Trophoblast cell (in vitro differentiated cells and primary cell): ENCODE measurements at regions not wholly inside any gene's neighbourhood (a gene's known extent, or its start where the extent isn't known, plus 50 kb on each side); places are given as distances from the start of the nearest gene placed in this dataset.

ENCODE experiments used
- DNase-seq, 2 donors: peaks; one replicate each; pipeline ENCODE4 v3.0.0-alpha.2; 2016
- H2AFZ ChIP-seq: 2 replicates; pipeline ENCODE4 v1.6.1; 2013; ENCODE audit warnings: low read length, moderate library complexity, mild to moderate bottlenecking; ENCODE audit not compliant: insufficient read depth, poor library complexity
- H2AK5ac ChIP-seq: 2 replicates; pipeline ENCODE4 v1.6.1; 2013; ENCODE audit warnings: mild to moderate bottlenecking, low read length
- H2BK120ac ChIP-seq: 2 replicates; pipeline ENCODE4 v1.6.1; 2013; ENCODE audit warnings: low read length, mild to moderate bottlenecking, moderate library complexity; ENCODE audit not compliant: insufficient read depth, poor library complexity
- H2BK12ac ChIP-seq: 2 replicates; pipeline ENCODE4 v1.6.1; 2013; ENCODE audit warnings: mild to moderate bottlenecking, low read length, moderate library complexity
- H2BK5ac ChIP-seq: 2 replicates; pipeline ENCODE4 v1.6.1; 2013; ENCODE audit warnings: low read length, low read depth, moderate library complexity, mild to moderate bottlenecking; ENCODE audit not compliant: poor library complexity
- H3K14ac ChIP-seq: 2 replicates; pipeline ENCODE4 v1.6.1; 2013; ENCODE audit warnings: mild to moderate bottlenecking, low read length
- H3K18ac ChIP-seq: 2 replicates; pipeline ENCODE4 v1.6.1; 2013; ENCODE audit warnings: mild to moderate bottlenecking, low read length
- H3K23ac ChIP-seq: 2 replicates; pipeline ENCODE4 v1.6.1; 2013; ENCODE audit warnings: low read length
- H3K27ac ChIP-seq: 2 replicates; pipeline ENCODE4 v1.5.1; 2013; ENCODE audit warnings: low read depth, mild to moderate bottlenecking, inconsistent platforms, low read length, moderate library complexity
- H3K27me3 ChIP-seq: 2 replicates; pipeline ENCODE4 v1.6.1; 2013; ENCODE audit warnings: inconsistent platforms, mild to moderate bottlenecking, low read length, moderate library complexity; ENCODE audit not compliant: insufficient read depth
- H3K36me3 ChIP-seq, 2 experiments: 1 replicate in 1 of 2; 2 replicates in 1 of 2; pipeline ENCODE4 v1.6.1; 2013; ENCODE audit warnings: low read length in 2 of 2, mild to moderate bottlenecking in 2 of 2, moderate library complexity in 1 of 2; ENCODE audit not compliant: insufficient read depth in 2 of 2, control insufficient read depth in 1 of 2
- H3K4ac ChIP-seq: 2 replicates; pipeline ENCODE4 v1.6.1; 2013; ENCODE audit warnings: low read depth, mild to moderate bottlenecking, low read length, moderate library complexity
- H3K4me1 ChIP-seq, 2 experiments: 1 replicate in 1 of 2; 2 replicates in 1 of 2; pipeline ENCODE4 v1.6.1; 2013; ENCODE audit warnings: low read length in 2 of 2, mild to moderate bottlenecking in 2 of 2, moderate library complexity in 1 of 2; ENCODE audit not compliant: insufficient read depth in 2 of 2, control insufficient read depth in 1 of 2
- H3K4me2 ChIP-seq: 2 replicates; pipeline ENCODE4 v1.6.1; 2013; ENCODE audit warnings: inconsistent platforms, mild to moderate bottlenecking, low read length, moderate library complexity
- H3K4me3 ChIP-seq: 2 replicates; pipeline ENCODE4 v1.5.1; 2013; ENCODE audit warnings: mild to moderate bottlenecking, low read depth, low read length, inconsistent platforms
- H3K79me1 ChIP-seq: one replicate; pipeline ENCODE4 v1.6.1; 2013; ENCODE audit warnings: low read length
- H3K79me2 ChIP-seq: 2 replicates; pipeline ENCODE4 v1.6.1; 2013; ENCODE audit warnings: low read length, mild to moderate bottlenecking; ENCODE audit not compliant: control insufficient read depth, insufficient read depth, poor library complexity
- H3K9ac ChIP-seq: 2 replicates; pipeline ENCODE4 v1.6.1; 2013; ENCODE audit warnings: mild to moderate bottlenecking, low read length
- H3K9me3 ChIP-seq: 2 replicates; pipeline ENCODE4 v1.6.1; 2013; ENCODE audit warnings: low read depth, mild to moderate bottlenecking, control low read depth, inconsistent platforms, low read length; ENCODE audit not compliant: insufficient read depth
- H4K12ac ChIP-seq: 2 replicates; pipeline ENCODE4 v1.6.1; 2013; ENCODE audit warnings: low read depth, mild to moderate bottlenecking, low read length, moderate library complexity
- H4K8ac ChIP-seq: 2 replicates; pipeline ENCODE4 v1.6.1; 2013; ENCODE audit warnings: low read depth, mild to moderate bottlenecking, low read length, moderate library complexity
- H4K91ac ChIP-seq: one replicate; pipeline ENCODE4 v1.6.1; 2013; ENCODE audit warnings: low read depth, mild to moderate bottlenecking, low read length, moderate library complexity
- WGBS: extraction: QIAGEN DNeasy Blood & Tissue Kit; methylation state at CpG from one replicate; pipeline ENCODE4 v1.1.7; 2013; ENCODE audit warnings: missing lambda C conversion rate; ENCODE audit not compliant: insufficient read length, insufficient coverage; ENCODE audit errors: extremely low coverage; 5-methylcytosine and 5-hydroxymethylcytosine counted together

GRCh38 chr10:130337696-130338635 lies 201.8 kb downstream of the GLRX3 start:
- H3K9ac ChIP-seq = no peak overlapping the region
- H2BK120ac ChIP-seq = no peak overlapping the region
- H4K12ac ChIP-seq = no peak overlapping the region
- no peak overlapping the region for H3K4ac ChIP-seq
- H3K18ac ChIP-seq = no peak overlapping the region
- no peak overlapping the region for H4K91ac ChIP-seq
- H3K36me3 ChIP-seq = no peaks in the 10 kb centered on the region
- H2BK5ac ChIP-seq = no peak overlapping the region
- no peak overlapping the region for H2AFZ ChIP-seq
- H3K23ac ChIP-seq = no peak overlapping the region
- no peak overlapping the region for H3K14ac ChIP-seq
- H3K4me3 ChIP-seq = no peak overlapping the region
- H2AK5ac ChIP-seq = no peak overlapping the region
- H3K4me2 ChIP-seq = no peak overlapping the region
- no peaks in the 10 kb centered on the region for H3K27me3 ChIP-seq
- 100% methylated on average over 2 of the region's 19 CpGs for WGBS
- H4K8ac ChIP-seq = no peak overlapping the region
- H3K9me3 ChIP-seq = peaks cover 3% of the 10 kb centered on the region
- DNase-seq = no peak
- no peak overlapping the region for H3K27ac ChIP-seq
- H3K79me1 ChIP-seq = no peaks in the 10 kb centered on the region
- H2BK12ac ChIP-seq = no peak overlapping the region
- H3K79me2 ChIP-seq = no peaks in the 10 kb centered on the region
- H3K4me1 ChIP-seq = no peaks in the 10 kb centered on the region

DNA sequence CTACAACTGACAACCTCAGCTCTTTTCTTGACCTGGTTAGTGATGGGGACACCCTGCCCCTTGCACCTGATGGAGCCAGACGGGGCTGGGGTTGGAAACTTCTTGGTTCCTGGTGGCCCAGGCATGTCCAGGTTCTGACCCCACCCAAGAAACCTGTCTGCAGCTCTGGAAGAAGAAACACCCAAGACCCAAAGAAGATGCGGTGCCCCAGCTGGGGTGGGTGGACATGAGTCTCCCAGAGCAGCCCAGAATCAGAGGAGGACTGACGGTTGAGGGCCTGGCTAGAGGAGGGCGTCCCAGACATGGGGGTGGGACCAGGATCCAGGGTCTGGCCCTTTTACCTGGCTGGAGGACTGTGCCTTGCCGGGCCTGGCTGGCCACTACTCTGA lies 202.4 kb downstream of the GLRX3 start:
- Histone ChIP-seq H3K27ac (no peak overlapping the region), H4K91ac (no peak overlapping the region), H3K9ac (no peak overlapping the region), H3K27me3 (no peaks in the 10 kb centered on the region), H2AFZ (no peak overlapping the region), H3K4me2 (no peak overlapping the region), H2BK12ac (no peak overlapping the region), H3K4ac (no peak overlapping the region), H2AK5ac (no peak overlapping the region), H4K8ac (no peak overlapping the region), H3K23ac (no peak overlapping the region), H2BK120ac (no peak overlapping the region), H3K9me3 (peaks cover 3% of the 10 kb centered on the region), H3K4me1 (no peaks in the 10 kb centered on the region), H3K14ac (no peak overlapping the region), H3K79me2 (no peaks in the 10 kb centered on the region), H4K12ac (no peak overlapping the region), H3K79me1 (no peaks in the 10 kb centered on the region), H3K18ac (no peak overlapping the region), H3K4me3 (no peak overlapping the region), H3K36me3 (no peaks in the 10 kb centered on the region), H2BK5ac (no peak overlapping the region)
- WGBS = no CpG with 5 or more reads among the region's 5 CpGs
- no peak for DNase-seq

DNA sequence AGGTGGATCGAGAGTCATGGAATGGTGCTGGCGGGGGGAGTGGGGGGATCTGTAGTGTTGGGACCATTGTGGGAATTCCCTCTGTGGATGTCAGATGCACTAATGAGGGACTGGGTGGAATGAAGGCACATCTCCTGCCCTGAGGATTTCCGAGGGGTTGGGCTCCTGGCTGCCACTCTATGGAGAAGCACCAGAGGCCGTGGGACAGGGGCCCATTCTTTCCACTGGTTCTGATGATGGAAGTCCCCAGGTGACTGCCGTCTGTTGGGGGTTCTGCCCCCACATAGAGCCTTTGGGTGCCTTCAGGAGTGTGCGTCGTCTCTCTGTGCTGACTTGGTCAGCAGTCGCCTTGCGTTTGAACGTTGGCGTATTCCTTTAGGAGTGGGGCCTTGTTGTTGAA lies 202.9 kb downstream of the GLRX3 start:
- Histone ChIP-seq H3K4me3 (no peak overlapping the region), H3K14ac (no peak overlapping the region), H3K9me3 (peaks cover 3% of the 10 kb centered on the region), H3K4ac (no peak overlapping the region), H3K27ac (no peak overlapping the region), H2AFZ (no peak overlapping the region), H2BK5ac (no peak overlapping the region), H4K91ac (no peak overlapping the region), H3K23ac (no peak overlapping the region), H2BK120ac (no peak overlapping the region), H3K9ac (no peak overlapping the region), H3K18ac (no peak overlapping the region), H3K79me2 (no peaks in the 10 kb centered on the region), H3K36me3 (no peaks in the 10 kb centered on the region), H4K8ac (no peak overlapping the region), H2BK12ac (no peak overlapping the region), H3K4me2 (no peak overlapping the region), H3K27me3 (no peaks in the 10 kb centered on the region), H2AK5ac (no peak overlapping the region), H3K79me1 (no peaks in the 10 kb centered on the region), H4K12ac (no peak overlapping the region), H3K4me1 (no peaks in the 10 kb centered on the region)
- DNase-seq = no peak
- WGBS = no CpG with 5 or more reads among the region's 11 CpGs

DNA sequence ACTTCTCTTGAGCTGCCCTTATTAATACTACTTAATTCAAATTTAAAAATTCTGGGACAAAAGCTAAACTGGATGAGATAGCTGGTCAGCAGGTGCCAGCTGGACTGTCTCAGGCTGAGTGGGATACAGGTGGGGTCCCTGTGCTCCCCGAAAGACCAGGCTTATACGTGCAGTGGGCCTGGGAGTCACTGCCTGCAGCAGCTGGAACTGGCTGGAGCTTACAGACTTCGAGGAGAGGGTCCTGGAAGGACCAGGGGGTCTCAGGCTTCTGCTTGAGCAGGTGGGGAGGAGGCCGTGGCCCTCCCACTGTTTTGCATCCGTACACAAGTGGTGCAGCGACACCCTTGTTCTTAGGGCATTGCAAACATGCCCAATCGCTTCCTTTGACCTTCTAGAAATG lies 203.7 kb downstream of the GLRX3 start:
- Histone ChIP-seq H3K79me1 (no peaks in the 10 kb centered on the region), H3K23ac (no peak overlapping the region), H2AFZ (no peak overlapping the region), H2BK120ac (no peak overlapping the region), H3K14ac (no peak overlapping the region), H2AK5ac (no peak overlapping the region), H3K27me3 (no peaks in the 10 kb centered on the region), H3K4me1 (no peaks in the 10 kb centered on the region), H3K4me3 (no peak overlapping the region), H3K27ac (no peak overlapping the region), H4K91ac (no peak overlapping the region), H3K9ac (no peak overlapping the region), H2BK5ac (no peak overlapping the region), H3K4me2 (no peak overlapping the region), H2BK12ac (no peak overlapping the region), H3K4ac (no peak overlapping the region), H3K79me2 (no peaks in the 10 kb centered on the region), H4K8ac (no peak overlapping the region), H4K12ac (no peak overlapping the region), H3K36me3 (no peaks in the 10 kb centered on the region), H3K18ac (no peak overlapping the region), H3K9me3 (peaks cover 3% of the 10 kb centered on the region)
- WGBS = no CpG with 5 or more reads among the region's 7 CpGs
- DNase-seq = no peak
